ENCODE measurements at regions not wholly inside any gene's neighbourhood (a gene's known extent, or its start where the extent isn't known, plus 50 kb on each side); places are given as distances from the start of the nearest gene placed in this dataset.

DNA sequence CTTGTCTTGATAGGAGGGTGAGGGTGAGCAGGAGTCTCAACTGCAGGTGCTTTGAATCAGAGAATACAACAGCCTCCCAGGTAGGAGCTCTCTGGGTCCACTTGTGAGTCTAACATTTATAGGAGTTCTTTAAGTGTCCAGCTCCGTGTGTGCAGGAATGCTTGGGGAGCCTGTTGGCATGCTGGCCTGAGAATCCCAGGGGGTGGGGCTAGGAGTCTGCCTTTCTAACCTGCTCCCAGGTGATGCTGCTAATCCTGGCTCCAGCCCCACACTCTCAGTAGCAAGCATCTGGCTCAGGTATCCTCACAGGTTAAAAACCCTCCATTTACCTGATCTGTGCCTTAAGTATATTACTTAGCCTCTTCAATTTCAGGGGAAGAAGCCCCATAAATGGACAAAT lies 368.9 kb downstream of the RBM26 start:
- WGBS (ENCODE audit: low lambda C conversion rate), result 0% methylated on average over 1 of the region's 1 CpG
- Histone ChIP-seq H3K9ac (ENCODE audit: insufficient read depth, low read depth, low read length) (no peak overlapping the region), H3K27me3 (ENCODE audit: control insufficient read depth in 1 of 2, insufficient read depth in 2 of 2, low read length in 2 of 2) (no peaks in the 10 kb centered on the region; a peak in 1 of 5 replicates), H3K9me3 (ENCODE audit: low read length) (no peaks in the 10 kb centered on the region), H3K4me2 (ENCODE audit: low read depth, low read length) (no peak overlapping the region), H4K20me1 (ENCODE audit: insufficient read depth, low read length) (no peaks in the 10 kb centered on the region), H3K79me2 (ENCODE audit: insufficient read depth, low read length) (no peaks in the 10 kb centered on the region), H3K4me1 (ENCODE audit: insufficient read depth, low read length) (no peaks in the 10 kb centered on the region), H3K27ac (ENCODE audit: extremely low read length, insufficient read depth, low read length) (no peak overlapping the region), H3K4me3 (replicated peaks in 1 of 3; ENCODE audit: insufficient read depth in 1 of 3, low read depth in 2 of 3, low read length in 3 of 3) (no peak overlapping the region), H3K36me3 (replicated peaks in 1 of 2; ENCODE audit: control insufficient read depth in 1 of 2, insufficient read depth in 2 of 2, low read length in 2 of 2) (no peaks in the 10 kb centered on the region), H2AFZ (ENCODE audit: low read length) (no peak overlapping the region)
- intact Hi-C loops (cut with micrococcal nuclease; ENCODE audit: unreplicated experiment) (no loop called here), in situ Hi-C loops (cut with HindIII; ENCODE audit: extremely low pct_ligation_motif_present, low pct_unique_long_range_greater_than_20kb) (no loop called here)
- ChIA-PET CTCF (ENCODE audit: low intra/inter-chr PET ratio, low total read pairs) (no interaction called here), POLR2A (no interaction called here)
- TF ChIP-seq POLR2G (IDR thresholded peaks at IDR 0.05; ENCODE audit: low read depth, low read length) (no peak), ZNF772 (CRISPR knock-in tag; IDR thresholded peaks at IDR 0.05) (no peak), ELF3 (CRISPR knock-in tag; IDR thresholded peaks at IDR 0.05) (no peak), ZNF260 (CRISPR knock-in tag; IDR thresholded peaks at IDR 0.05; ENCODE audit: borderline replicate concordance, low read depth) (no peak), ESRRA (CRISPR knock-in tag; IDR thresholded peaks at IDR 0.05; ENCODE audit: low read depth) (no peak), REXO4 (CRISPR knock-in tag; IDR thresholded peaks at IDR 0.05; ENCODE audit: borderline replicate concordance) (no peak), SIN3B (IDR thresholded peaks at IDR 0.05; ENCODE audit: low read length) (no peak), ZNF562 (CRISPR knock-in tag; IDR thresholded peaks at IDR 0.05; ENCODE audit: borderline replicate concordance) (no peak), ZNF678 (CRISPR knock-in tag; IDR thresholded peaks at IDR 0.05) (no peak), ZBTB46 (CRISPR knock-in tag; IDR thresholded peaks at IDR 0.05; ENCODE audit: borderline replicate concordance) (no peak), HMGA1 (CRISPR knock-in tag; conservative IDR thresholded peaks at IDR 0.05) (no peak), ZKSCAN5 (CRISPR knock-in tag; IDR thresholded peaks at IDR 0.05) (no peak)
- TF ChIP-seq, protein P1, sequence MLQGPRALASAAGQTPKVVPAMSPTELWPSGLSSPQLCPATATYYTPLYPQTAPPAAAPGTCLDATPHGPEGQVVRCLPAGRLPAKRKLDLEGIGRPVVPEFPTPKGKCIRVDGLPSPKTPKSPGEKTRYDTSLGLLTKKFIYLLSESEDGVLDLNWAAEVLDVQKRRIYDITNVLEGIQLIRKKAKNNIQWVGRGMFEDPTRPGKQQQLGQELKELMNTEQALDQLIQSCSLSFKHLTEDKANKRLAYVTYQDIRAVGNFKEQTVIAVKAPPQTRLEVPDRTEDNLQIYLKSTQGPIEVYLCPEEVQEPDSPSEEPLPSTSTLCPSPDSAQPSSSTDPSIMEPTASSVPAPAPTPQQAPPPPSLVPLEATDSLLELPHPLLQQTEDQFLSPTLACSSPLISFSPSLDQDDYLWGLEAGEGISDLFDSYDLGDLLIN (CRISPR knock-in tag; IDR thresholded peaks at IDR 0.05; ENCODE audit: borderline replicate concordance), result no peak
- BruUV-seq (replicated peaks), result no TSS peak
- DNase-seq (ENCODE audit: low spot score) (no peak), ATAC-seq (no peak), FAIRE-seq (no peak)
